NCI-H146 treated with DMSO at 0.1 percent for 48 hours (cell line): ENCODE measurements at regions not wholly inside any gene's neighbourhood (a gene's known extent, or its start where the extent isn't known, plus 50 kb on each side); places are given as distances from the start of the nearest gene placed in this dataset.
A peak's percentile ranks its signal among the peaks of the same experiment; 100 is the strongest.

Experiments used
- DNase-seq: peaks from one replicate; lab custom pipeline; 2025; ENCODE audit not compliant: unreplicated experiment; lab: John Stamatoyannopoulos, UW

DNA sequence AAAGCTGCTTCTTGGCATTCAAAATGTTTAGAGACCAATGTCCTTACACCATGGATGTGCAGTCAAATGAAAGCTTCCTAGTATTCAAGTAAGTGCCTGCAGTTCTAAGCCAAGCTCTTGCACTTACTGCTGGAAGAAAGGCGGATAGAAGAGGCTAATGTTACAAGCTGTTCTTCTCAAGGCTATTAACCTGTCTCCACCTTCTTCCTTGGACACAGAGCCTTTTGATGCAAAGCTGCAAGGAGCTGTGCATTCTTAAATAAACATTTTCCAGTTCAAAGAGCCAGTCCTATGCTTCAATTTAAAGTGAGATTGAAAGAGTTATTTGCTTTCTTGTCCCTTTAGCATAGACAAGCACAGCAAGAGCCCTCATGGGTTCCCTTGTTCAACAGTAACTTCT, 167.9 kb upstream of the RUNX1 start:
- DNase-seq: no peak

DNA sequence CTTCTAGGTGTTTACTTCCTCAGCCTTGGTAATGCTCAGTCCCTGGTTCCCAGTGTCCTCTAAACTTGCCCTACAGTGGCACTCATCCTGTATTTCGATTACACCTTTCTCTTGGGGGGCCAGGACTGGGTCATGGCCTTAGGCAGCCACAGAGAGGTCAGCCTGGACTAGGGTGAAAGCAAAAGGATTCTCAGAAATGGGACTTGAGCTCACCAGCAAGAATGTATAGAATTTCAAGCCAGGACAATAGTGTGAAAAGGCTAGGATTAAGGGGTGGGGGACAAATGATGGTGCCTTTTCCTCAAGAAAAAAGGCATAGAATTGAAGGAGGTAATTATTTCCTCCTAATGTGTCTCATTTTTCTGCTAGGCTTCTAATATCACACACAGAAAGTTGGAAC, 166.8 kb upstream of the RUNX1 start:
- DNase-seq: no peak

- no peak for DNase-seq
Observed at GRCh38 chr21:35212393-35213127, 163.5 kb upstream of the RUNX1 start.

DNA sequence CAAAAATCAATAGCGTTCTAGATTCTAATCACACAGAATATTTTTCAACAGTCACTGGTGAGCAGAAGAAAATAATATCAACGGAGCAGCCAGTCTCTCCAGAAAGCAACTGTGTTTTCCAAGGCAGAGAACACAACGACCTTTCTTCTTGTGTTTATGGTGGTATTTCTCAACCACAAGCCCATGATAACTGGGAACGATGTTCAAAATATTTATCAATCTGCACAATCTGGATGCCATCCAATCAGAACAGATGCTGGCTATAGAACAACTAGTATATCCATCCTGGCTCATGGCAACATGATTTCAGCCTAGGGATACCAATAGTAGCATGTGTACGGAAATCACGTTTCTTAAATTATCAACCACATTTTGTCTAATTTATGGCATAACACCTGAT, 162.7 kb upstream of the RUNX1 start:
- DNase-seq: no peak

GRCh38 chr21:35210093-35210492, 161.0 kb upstream of the RUNX1 start:
- no peak for DNase-seq

DNA sequence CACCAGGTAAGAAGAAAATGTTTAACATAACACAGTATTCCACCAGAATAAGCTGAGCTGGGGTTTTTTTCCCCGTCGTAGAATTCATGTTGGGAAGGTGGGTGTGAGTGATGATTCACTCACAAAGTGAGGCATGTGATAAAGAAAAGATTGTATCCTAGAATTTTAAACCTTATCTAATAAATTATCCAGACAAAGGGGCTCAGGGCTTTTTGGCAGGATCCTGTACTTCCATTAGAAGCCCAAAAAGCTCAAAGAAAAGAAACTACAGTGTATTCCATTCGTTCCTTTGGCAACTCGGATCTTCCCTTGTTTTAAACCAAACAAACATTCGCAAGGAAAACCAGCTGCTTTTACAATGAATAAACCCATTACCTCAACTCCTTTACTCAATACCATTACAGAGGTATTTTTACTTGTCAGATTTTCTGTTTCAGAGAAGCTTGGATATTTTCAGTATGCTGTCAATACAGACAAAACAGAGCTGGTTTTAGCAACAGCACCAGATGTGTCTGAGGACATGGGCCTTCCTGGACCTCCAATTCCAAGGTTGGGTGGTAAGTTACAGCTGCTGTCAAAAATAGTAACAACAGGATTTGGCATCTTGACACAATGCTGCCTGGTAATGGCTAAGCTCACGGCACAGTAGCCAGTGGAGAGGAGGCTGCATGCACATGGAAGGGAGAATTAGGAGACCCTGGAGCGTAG, 159.9 kb upstream of the RUNX1 start:
- no peak for DNase-seq

- no peak for DNase-seq
Observed at GRCh38 chr21:35208104-35208503, 159.0 kb upstream of the RUNX1 start.

DNA sequence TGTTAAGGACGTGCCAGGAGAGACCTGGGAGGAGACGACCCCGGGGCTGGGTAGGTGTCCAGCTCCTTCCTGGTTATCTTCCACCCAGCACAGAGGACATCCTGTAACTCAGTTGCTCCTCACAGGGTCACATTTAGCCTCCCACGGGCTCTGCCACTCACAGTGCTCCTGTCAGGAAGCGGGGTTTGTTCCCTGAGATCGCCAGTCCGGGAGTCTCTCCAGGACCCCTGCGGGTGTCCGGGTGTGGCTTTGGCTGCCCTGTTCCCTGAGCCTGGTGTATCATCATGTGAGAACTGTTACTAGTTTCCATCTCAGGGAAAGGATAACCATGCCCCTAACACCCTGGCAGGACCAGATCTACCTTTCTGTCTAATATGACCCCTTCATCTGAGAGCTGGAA, 158.2 kb upstream of the RUNX1 start:
- no peak for DNase-seq

DNA sequence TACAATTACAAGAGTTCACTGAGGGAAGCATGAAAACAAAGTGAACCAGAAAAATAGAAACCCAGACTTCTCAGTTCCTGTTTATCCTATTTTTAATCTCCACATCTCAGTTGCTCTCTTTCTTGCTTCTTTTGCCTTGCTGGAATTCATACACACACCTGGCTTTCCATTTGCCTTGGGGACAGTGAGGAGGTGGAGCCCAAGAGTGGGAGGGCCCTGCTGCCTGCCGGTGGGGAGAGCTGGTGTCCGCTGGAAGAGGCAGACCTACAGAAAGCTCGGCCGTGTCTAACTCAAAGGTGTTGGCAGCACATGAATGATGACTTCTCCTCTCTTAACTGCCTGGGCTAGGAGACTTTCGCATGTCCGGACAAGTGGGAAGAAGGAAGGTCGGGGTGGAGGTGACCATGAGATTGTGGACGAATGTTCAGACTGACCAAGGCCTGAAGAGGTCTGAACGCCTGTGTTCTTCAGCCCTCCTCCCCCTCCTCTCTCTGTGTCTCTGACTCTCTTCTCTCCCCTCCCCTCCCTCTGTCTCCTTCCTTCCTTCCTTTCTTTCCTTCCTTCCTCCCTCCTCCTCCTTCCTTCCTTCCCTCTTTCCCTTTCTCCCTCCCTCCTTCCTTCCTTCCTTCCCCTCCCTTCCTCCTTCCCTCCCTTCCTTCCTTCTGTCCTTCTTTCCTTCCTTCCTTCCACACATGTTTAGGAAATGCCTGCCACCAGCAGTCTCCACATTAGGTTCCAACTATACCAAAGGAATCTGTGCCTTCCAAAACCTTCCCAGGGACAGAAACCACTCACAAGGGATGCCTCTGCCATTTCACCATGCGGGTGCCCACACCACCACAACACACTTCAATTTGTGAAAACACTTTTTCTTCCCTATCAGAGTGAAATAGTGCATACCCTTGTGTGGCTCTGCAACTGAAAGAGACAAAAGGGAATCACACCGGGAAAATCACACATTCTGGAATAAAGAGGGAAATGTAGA, 157.3 kb upstream of the RUNX1 start:
- DNase-seq: peak; percentile 62

- DNase-seq: peak; percentile 63
Observed at GRCh38 chr21:35204850-35205541, 155.9 kb upstream of the RUNX1 start.

- no peak for DNase-seq
Observed at GRCh38 chr21:35204125-35204524, 155.0 kb upstream of the RUNX1 start.

DNA sequence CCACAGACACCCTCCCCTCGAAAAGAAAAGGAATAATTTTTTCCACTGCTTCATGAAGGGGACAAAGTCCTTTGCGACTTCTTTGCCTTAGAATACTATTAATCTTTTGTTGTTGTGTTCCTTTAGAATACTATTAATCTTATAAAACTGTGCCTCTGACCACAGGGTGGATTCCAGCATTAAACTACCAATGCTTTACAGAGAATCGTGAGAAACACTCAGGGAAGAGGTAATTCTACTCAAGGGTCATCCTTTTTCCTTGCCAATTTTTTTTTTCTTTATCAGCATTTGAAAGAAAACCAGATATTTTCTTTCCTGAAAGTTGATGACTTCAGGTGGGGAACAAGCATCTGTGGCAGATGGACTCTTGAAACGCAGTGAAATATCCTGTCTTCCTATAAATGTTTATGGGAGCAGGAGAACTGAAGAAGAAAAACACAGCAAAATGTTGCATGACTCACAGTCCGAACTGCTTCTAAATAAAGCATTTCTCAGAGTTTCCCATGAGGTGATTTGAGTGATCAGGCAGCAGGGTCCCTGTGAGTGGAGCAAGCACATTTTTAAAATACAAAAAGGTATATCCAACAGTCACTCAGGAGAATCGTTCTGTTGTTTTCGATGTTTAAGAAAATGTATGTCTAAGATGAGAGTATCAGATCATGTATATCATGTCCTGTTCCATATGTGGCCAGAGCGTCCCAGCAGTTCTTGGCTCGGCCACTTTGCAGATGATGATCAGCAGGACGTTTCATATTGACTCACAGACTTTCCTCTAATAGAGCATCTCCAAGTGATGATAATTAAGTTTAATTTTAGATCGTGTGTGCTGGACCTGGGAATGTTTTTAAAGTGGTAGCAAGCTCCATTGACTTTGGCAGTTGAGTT, 154.2 kb upstream of the RUNX1 start:
- no peak for DNase-seq

GRCh38 chr21:35202431-35202830, 153.3 kb upstream of the RUNX1 start:
- no peak for DNase-seq

- DNase-seq: no peak
Observed at GRCh38 chr21:35201799-35202198, 152.7 kb upstream of the RUNX1 start.

DNA sequence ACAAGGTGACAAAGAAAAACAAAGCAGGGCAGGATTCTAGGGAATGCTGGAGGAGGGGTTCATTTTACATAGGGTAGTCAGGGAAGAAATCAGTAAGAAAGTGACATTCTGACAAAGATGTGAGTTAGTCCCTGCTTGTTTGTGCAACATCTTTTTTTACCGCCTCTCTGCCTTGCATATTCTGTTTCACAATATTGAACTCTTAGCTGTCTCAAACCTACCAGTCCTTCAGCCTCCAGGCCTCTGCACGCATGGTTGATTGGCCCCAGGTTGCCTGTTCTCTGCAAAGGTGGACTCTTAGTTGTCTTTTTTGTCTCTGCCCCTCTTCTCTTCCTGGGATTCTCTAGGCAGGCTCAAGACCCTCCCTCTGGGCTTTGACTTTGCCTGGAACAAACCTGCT, 152.2 kb upstream of the RUNX1 start:
- no peak for DNase-seq

DNA sequence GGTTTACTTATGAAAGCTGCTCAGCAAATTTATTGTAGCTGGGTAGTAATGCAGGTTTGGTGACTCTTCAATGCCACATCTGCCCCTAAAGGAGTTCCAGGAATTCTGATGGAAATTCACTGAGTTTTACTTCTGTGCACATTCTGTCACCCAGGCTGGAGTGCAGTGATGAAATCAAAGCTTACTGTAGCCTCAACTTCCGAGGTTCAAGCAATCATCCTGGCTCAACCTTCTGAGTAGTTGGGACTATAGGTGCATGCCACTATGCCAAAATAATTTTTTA, 150.6 kb upstream of the RUNX1 start:
- DNase-seq: no peak

DNA sequence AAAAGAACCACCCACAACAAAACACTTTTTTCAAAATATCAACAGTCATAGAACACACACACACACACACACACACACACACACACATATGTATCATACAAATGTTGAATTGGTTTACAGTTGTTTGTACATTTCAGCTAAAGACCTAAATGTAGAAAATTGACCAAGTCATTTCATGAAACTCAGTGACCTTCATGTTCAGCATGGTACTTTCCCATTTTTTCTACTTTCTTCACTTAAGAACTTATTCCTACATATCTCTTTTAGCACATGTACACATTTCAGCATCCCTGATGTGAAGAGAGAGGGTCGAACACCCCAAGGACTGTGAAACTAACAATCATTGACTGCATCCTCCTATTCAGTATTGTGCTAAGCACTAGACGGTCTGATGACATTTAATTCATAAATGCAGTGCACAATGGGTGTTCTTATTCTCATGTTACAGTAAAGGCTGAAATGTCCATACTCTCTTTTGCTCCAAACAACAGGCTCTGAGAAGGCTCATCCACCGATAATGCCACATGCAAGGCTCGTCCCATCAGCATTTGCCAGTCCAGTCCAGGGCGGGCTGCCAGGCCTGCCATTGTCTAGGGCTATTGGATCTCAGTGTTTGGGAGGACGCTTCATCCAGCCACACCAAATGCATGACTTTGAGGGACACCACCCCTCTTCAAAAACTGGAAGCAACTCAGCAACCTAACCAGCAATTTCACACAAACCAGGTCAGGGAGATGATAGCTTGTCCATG, 150.1 kb upstream of the RUNX1 start:
- no peak for DNase-seq

DNA sequence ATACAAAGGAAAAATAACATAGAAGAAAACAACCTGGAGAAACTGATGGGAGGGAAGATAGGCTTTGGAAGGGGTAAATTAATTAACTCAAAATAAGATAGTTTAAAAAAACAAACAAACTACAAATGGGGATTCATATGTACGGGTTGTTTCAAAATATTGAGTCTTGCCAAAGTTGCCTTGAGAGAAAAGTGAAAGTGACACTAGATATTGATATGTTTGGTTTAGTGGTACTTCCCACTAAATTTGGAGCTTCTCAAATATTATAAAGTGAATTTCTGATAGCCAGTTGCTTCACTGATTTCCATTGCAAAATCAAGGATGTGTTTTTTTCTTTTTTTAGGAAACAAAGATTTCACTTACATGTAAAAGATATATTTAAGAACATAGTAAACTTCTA, 149.5 kb upstream of the RUNX1 start:
- no peak for DNase-seq

DNA sequence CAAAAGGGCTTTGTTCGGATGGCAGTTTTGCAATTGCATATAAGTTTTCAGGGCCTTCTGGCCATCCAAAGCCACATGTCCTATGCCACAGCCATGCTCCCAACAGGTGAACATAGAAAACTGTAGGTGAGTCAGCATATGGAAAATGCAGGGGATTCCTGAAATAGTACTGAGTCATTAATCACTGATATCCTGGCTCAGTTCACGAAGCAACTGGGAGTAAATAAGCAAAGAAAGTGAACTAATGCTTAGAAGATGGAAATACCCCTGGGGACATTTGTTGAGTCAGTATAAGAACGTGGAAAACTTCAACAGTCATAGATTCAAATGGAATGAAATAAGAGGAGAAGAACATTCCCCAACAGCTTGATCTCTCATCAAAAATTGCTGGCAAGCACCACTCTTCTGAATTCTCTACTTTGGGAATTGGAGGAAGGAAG, 148.9 kb upstream of the RUNX1 start:
- no peak for DNase-seq
